ENCODE measurements at regions not wholly inside any gene's neighbourhood (a gene's known extent, or its start where the extent isn't known, plus 50 kb on each side); places are given as distances from the start of the nearest gene placed in this dataset.

DNA sequence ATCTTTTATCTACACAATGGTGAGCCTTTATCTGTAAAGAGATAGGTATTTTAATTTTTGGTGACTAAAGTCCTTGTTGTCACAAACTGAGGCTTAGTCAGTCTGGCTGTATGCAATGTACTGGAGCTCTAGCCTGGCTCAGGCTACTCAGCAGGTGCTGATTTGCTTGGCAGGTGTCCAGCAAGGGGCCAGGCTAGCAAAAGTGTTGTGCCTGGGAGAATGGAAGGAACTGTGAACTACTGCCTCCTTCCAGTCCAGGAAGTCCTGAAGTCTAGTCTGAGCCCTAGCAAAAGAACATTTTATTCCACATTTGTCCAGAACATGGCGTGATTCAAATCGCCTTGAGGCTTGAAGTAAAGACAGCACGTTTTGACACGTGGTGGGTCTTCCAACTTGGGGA is 260.5 kb downstream of the CCDC85A start:
- DNase-seq (ENCODE audit: low read depth) = no peak

DNA sequence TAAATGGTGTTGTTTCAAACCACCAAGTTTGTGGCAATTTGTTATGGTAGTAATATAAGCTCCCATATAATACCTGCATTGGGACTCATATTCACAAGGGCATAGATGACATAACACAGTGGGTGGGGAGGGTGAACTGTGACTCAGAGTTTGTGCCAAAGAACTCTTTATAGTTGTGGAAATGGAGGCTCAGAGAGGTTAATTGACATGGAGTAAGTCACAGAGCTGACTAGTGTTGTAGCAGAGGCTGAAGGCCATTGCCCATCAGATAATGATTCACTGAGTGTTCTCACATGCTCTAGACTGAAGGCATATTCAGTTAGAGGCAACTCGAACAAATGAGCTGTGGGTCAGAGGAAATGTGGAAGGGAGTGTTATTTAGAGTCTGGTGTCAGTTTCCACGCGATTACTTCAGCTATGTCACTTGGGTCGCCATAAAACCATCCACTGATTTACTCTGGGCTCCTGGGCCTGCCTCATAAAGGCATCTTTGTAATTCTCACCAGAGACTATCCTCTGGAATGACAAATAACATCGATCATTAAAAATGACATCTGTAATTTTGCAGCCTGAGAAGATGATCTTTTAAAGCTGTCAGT is 264.7 kb downstream of the CCDC85A start:
- DNase-seq (ENCODE audit: low read depth) = no peak

DNA sequence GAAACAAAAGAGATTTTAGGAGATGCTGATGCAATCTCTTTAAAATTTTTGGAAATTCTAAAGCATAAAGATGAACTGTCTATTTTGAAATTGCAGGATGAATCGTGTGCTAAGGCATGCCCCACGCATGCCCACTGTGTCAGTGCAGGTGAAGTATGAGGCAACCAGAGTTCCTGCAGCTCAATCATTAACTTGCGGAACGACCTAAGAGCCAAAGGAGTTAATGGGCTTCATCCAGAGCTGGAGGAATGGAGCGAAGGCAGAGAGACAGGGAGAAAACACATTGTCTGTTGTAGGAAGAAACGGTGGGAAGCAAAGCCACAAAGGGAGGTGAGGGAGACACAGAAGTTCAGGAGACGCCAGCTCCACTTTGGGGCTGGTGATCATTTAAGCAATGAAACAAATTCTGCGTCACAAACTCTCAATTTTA is 265.2 kb downstream of the CCDC85A start:
- no peak for DNase-seq (ENCODE audit: low read depth)

DNA sequence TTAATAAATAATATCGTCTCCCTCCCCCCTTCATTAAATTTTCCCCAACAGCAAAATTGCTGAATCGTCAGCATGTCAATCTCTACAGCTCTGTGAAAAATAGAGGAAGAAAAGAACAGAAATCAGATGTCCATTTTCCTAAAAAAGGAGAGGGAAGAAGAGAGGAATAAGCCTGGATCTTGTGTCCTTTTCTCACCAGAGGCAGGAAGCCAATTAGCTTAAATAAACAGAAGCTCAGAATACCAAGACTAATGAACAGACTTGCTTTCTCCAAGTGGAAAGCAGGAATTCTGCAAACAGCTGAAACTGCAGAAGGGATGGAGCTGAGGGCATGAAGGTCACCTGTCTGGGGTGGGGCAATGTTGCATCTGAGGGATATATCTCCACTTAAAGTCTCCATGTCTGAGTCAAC is 265.7 kb downstream of the CCDC85A start:
- no peak for DNase-seq (ENCODE audit: low read depth)

DNA sequence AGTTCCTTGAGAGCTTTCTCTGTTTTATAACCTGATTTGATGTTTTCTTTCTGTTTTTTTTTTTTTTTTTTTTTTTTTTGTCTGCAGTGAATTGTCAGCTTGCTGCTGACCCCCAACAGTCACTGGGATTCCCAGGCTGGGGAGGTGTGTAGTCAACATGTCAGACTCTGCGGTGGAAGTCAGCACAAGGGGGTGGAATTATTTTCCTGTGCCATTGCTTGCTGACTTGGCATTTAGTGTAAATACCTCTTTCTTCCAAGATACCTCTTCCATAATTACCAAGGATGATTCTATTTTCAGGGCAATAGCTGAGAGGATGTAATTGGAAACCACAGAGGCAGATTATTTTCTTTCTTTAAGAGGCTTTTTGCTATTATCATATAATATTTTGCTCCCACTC is 266.3 kb downstream of the CCDC85A start:
- DNase-seq (ENCODE audit: low read depth) = no peak

DNA sequence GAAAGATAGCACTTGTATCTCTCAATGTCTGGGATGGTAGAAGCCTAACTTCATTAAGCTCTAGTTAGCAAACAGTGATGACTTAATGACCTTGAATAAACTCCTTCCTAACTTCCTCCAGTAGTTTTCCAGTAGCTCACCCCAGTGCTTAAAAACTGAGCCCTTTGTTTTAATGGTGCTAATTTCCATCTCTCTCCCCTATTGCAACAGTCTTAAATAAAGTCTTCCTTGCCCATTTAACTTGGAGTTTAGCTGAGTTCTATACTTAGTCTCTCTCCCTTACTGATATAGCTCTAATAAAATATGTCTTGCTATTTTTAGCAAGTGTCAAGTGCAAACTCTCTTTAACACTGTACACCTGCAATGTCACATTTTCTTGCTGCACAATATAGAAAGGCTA is 267.0 kb downstream of the CCDC85A start:
- no peak for DNase-seq (ENCODE audit: low read depth)

DNA sequence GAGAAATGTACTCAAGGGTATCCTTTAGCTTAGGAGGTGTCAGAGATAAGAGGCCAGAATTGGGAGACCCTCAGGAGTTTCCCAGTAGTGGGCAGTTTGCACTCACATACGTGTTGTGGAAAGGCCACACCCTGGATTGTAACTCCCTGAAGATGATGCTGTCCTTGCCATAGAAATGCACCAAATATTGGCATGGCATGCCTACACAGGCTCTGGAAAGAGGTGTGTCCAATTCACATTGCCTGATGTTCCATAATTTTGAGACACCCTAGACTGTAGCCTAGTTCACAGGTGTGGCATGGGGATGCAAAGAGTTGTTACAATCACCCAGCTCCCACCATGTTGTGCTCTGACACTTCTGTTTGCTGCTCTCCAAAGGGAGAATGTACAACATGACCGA is 271.9 kb downstream of the CCDC85A start:
- no peak for DNase-seq (ENCODE audit: low read depth)

DNA sequence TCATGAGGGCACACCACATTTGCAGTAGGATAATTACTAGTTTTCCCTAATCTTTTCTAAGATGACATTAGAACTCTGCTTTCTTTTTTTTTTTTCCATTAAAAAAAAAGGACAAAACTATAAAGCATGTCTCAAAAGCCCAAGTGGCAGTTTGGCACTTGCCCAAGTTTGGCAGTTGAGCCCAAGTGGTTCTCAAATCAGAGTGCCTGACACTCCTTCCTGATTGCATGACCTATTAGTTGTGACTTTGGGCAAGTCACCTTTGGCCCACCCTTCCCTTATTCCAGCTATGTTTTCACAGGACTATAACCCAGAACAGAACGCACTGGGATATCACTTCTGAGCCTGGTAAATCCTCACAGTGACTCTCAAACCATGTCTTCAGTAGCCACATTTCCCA is 273.0 kb downstream of the CCDC85A start:
- no peak for DNase-seq (ENCODE audit: low read depth)

DNA sequence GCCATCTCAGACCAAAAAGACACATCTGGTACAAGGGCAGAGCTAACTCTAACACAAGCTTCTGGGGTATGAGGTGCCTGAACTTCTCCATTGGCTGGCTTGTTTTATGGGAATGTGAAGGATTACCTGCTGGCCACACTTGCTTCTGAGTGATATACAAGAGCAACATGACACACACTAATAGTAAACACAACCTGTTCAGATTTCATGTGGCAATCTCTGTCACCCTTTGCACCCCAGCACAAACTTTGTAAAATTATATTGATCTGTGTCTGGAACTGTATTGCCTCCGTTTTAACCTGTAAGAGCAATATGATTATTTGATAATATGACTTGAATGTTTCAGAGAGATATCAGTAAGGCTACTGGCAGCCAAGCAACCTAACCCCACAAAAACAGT is 276.7 kb downstream of the CCDC85A start:
- DNase-seq (ENCODE audit: low read depth) = no peak

DNA sequence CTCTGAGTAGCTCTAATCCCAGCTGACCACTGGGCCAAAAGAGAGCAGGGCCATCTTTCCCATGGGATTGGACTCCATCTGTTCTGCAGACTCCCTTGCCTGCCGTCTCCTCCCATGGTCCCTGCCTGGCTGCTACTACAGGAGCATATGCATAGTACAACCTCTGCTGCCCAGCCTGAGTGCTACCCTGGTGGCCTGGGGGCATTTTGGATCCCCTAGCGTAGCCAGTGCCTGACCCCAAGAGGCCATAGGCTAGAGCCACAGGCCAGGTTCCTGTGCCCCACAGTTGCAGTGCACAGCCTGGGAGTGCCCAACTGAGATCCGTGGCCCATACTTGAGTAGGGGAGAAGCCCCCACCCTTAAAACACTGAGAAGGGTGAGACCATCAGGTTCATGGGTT is 280.3 kb downstream of the CCDC85A start:
- no peak for DNase-seq (ENCODE audit: low read depth)

DNA sequence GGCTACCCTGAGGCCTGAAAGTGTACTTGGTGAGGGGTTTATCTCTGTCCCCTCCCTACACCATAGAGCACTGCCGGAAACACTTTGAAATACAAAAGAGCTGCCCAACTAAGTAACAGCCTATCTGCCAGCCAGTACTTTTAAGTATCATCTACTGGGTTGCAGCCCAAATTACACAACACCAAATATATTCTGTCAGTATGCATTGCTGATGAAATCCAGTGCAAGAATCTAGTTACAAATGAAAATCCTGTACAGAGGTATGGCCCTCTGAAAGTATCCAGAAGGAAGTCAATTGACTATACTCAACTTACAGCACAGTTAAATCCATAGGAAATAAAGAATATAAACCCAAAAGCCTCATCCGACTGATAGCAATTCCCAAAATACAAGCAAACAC is 280.8 kb downstream of the CCDC85A start:
- DNase-seq (ENCODE audit: low read depth) = no peak

DNA sequence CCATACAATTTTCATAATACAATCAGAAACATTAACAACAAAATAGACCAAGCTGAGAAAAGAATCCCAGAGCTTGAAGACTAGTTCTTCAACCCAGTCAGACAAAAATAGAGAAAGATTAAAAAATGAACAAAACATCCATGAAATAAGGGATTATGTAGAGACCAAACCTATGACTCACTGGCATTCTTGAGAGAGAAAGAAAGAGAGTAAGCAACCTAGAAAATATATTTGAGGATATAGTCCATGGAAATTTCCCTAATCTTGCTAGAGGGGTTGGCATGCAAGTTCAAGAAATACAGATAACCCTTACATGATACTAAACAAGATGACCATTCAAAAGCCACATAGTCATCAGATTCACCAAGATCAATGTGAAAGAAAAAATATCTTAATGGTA is 281.7 kb downstream of the CCDC85A start:
- no peak for DNase-seq (ENCODE audit: low read depth)

DNA sequence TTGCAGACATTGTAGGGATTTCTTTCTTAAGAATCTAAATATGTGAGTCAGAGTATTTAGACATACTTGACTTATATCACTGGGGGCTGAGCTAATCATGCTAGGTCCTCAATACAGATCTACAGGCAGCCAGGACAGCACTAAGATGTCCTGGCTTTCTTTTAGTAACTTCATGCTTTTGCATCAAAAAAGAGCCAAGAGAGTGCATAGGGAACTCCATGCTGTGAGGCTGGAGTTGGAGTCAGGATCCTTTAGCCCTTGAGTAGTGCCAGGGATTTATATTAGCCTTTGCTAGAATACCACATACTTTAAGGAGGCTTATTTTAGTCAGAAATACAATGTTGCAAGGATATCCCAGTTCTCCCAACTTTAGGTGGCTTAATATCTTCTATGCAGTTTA is 289.7 kb downstream of the CCDC85A start:
- no peak for DNase-seq (ENCODE audit: low read depth)

DNA sequence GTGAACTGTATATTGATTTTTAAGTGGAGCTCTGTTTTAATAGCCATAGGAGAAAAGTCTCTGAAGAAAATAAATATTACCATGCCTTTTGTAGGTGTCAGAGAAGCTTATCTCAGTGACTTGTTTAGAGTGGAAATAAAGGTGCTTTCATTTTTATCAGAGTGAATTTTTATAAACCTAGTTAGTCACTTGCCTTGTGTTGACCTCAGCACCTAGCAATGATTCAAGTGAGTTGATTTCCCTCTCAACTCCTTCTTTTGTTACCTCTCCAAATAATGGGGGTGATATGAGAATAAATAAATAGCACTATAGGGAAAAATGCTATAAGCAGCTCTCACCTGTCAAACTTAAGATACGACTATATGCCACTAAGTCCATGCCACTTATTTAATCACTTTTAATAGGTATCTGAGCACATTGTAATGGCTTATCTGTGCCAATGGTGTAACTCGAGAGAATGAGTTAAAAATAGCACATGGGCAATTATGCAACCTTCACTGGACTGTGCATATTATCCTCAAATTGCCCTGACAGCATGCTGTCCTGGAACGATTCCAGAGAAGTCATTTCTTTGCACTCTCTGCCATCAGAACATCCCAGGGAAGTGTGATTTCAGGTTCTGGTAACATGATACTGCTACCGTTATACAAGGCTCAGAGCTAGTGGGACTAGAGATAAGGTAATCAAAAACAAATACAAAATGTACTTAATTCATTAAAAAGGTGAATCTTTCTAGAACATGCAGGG is 290.8 kb downstream of the CCDC85A start:
- no peak for DNase-seq (ENCODE audit: low read depth)

DNA sequence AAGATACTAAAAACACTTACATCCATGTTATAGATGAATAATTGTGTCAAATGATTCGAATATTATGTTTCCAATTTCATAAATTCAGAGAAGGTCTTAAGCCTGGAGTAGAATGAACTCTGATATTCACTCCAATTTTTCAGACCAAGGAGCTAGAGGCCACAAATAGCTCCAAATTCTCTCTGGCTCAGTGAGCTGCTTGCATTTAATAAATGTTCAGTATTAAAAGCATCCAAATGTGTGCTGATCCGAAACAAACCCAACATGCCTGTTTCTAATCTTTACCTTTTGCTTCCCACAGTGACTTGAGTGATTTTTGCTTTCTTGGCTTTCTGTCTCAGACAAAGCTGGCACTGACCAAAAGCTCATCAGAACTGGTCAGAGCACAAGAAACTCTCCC is 291.4 kb downstream of the CCDC85A start:
- no peak for DNase-seq (ENCODE audit: low read depth)

DNA sequence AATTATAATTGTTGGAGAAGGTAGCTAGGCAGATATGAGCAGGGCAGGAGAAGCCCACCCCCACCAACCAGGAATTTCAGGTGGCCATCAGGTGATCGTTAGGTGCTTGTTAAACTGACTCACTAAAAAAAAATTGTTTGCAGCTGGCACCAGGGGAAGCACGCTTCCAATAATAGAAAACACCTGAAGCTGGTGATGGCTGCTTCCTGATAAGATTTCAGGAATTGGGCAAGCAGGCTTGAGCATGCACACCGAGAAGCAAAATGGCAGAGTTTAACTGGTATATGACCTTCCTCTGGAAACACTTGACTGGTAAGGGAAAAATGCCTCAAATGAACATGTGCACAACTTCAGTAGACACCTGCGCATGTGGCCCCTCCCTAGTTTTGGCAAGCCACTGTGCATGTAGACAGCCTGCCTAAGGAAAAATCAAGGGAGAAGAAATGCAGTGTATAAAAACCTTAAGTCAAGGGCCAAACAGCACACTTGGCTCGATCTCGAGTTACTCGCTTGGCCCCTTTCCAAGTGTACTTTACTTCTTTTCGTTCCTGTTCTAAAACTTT is 292.8 kb downstream of the CCDC85A start:
- DNase-seq (ENCODE audit: low read depth) = no peak

DNA sequence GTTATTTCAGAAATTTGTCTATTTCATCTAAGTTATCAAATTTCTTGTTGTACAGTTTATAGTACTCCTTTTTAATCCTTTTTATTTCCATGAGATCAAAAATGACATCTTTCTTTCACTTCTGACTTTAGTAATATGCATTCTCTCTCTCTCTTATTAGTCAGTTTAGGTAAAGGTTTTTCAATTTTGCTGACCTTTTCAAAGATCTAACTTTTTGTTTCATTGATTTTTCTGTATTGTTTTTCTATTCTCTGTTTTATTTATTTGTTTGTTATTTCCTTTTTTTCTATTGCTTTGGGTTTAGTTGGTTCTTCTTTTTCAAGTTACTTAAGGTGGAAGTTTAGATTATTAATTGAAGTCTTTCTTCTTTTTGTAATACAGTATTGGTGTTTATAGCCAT is 294.2 kb downstream of the CCDC85A start:
- no peak for DNase-seq (ENCODE audit: low read depth)

DNA sequence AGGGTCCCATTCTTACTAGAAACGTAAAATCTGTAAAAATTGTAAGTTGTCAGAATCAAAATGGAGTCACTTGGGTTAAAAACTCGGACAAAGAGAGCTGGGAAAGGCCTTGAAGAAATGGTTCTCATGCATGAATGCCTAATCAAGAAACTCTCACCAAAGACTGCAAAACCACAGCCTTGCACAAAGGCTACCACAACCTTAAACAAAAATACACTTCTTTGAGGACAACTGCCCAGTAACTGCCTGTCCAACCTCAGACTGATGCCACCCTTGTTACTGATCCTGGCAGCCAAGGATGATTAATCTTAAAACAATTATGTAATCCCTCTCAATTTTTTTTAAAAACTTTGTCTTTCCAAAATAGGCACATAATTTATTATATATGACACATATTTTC is 299.3 kb downstream of the CCDC85A start:
- DNase-seq (ENCODE audit: low read depth) = no peak

DNA sequence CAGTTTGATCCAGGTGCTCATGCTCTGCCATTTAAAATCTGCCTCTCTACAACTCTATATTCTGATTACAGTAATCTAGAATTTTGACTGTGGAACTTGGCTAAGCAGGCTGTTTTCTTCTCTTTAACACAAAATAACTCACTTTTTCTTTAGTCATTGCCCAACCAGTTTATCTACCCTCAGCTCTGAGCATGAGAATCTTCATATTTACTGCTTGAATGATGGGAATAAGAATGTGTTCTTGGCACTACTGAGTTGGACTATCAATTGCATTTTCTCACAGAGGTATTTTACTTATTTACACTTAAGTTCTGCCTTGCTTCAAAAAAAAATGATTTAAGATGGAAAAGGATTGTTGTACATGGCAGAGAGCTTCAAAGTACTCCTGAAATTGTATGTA is 301.1 kb downstream of the CCDC85A start:
- no peak for DNase-seq (ENCODE audit: low read depth)

DNA sequence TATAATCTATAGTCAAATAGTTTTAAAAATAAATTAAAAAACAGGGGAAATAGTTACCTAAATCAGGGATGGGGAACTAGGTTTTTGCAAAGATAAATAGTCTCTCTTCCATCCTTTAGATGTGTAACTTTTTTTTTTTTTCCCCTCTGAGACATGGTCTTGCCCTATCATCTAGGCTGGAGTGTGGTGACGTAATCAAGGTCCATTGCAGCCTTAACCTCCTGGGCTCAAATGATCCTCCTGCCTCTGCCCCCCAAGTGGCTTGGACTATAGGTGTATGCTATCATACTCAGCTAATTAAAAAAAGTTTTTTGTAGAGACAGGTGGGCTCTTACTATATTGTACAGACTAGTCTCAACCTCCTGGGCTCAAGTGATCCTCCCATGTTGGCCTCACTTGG is 316.5 kb downstream of the CCDC85A start:
- no peak for DNase-seq (ENCODE audit: low read depth)

DNA sequence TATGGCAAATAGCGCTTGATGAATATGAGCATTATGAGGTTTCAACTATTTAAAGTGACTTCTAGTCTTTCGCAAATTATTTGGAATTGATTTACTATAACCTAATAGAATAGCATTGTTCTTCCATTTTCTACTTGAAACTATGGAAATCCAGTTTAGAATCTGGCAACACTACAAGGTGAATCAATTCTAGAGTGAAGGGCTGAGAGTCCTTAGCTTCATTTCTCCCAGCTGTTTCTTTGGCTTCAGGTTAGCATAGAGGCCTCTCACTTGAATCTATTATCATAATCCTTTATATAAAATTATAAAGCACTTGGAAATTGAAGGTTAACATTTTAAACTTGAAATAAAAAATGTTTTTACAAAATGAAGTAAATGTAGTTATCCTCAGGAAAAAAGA is 318.8 kb downstream of the CCDC85A start:
- no peak for DNase-seq (ENCODE audit: low read depth)

DNA sequence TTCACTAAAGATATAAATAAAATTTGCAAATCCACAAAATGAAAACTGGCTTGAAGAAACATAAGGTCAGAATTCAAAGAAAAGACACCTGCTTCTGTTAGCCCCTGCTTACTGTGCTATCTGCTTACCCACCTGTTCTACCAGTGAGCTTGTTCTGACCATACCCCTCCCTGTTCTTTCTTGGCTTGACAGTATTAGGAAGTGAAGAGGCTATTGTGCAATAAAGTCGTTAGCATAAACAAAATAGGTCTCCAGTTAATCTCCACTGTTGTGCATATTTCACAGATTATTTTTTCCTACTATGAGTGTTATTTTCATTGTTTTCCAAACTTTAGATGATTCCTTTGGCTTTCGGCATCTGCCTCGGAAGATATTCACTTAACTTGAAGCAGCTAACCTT is 322.1 kb downstream of the CCDC85A start:
- DNase-seq (ENCODE audit: low read depth) = no peak

DNA sequence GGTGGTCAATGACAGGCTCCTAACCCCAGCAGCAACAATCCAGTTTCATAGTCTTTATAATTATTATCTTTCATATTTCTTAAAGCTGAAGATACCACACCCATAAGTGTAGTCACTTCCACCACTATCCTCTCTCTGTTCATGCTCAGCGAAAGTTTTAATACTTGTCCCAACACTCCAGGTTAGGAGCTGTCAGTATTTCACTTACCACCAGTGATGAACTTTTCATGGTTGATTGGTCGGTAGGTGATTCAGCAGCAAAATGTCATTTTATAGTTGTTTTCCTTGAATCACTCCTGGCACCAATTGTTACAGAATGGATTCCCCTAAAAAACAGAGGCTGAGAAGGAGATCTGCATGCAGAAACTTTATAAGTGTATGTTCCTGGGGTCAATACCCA is 324.9 kb downstream of the CCDC85A start:
- DNase-seq (ENCODE audit: low read depth) = no peak

DNA sequence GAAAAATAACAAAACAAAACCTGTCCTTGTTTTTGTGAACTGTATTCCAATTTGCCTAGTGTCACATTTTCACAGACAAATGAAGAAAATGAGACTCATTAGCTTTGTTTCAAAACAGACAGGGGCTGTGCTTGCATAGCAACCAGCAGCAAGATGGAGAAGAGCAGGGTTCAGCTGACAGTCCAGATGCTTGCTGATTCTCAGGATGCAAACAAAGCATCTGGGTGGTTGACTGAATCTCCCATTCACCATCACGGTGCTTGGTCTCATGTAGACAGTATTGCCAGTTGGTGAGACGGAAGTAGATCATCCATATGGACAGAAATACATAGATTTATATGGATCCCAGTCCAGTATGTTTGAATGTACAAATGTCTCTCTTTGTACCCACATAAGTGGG is 326.8 kb downstream of the CCDC85A start:
- DNase-seq (ENCODE audit: low read depth) = no peak

Data from stimulated activated CD8-positive, alpha-beta memory T cell treated with anti-CD3 and anti-CD28 coated beads, Interleukin-15, amount 100 ng/mL, for 1 hour (primary cell).